Astrocyte (in vitro differentiated cells and primary cell): ENCODE measurements at regions not wholly inside any gene's neighbourhood (a gene's known extent, or its start where the extent isn't known, plus 50 kb on each side); places are given as distances from the start of the nearest gene placed in this dataset.

Source experiments
- DNase-seq: peaks from one replicate; pipeline ENCODE4 v3.0.0-alpha.2; 2010; ENCODE audit warnings: low read depth
- FAIRE-seq: peaks from 2 replicates; lab custom pipeline; 2011; peaks lifted over from hg19 to GRCh38; lab: Jason Lieb, UNC
- H2AFZ ChIP-seq: 2 replicates; pipeline ENCODE4 v1.6.0; 2012; ENCODE audit warnings: low read depth, low read length, inconsistent platforms
- H3K27ac ChIP-seq: 2 replicates; pipeline ENCODE4 v1.5.1; 2011; ENCODE audit warnings: low read depth, low read length, inconsistent platforms
- H3K27me3 ChIP-seq: 2 replicates; pipeline ENCODE4 v1.6.0; 2011; ENCODE audit warnings: low read length, inconsistent platforms; ENCODE audit not compliant: insufficient read depth
- H3K36me3 ChIP-seq: 2 replicates; pipeline ENCODE4 v1.5.1; 2011; ENCODE audit warnings: low read length, inconsistent platforms; ENCODE audit not compliant: insufficient read depth
- H3K4me1 ChIP-seq: 2 replicates; pipeline ENCODE4 v1.5.1; 2011; ENCODE audit warnings: low read length, inconsistent platforms; ENCODE audit not compliant: insufficient read depth
- H3K4me2 ChIP-seq: 2 replicates; pipeline ENCODE4 v1.6.0; 2012; ENCODE audit warnings: low read length, inconsistent platforms
- H3K4me3 ChIP-seq: 2 replicates; pipeline ENCODE4 v1.5.1; 2011; ENCODE audit warnings: low read depth, mild to moderate bottlenecking, low read length, inconsistent platforms; ENCODE audit not compliant: insufficient read depth
- H3K79me2 ChIP-seq: 2 replicates; pipeline ENCODE4 v1.6.0; 2012; ENCODE audit warnings: mild to moderate bottlenecking, low read length, inconsistent platforms; ENCODE audit not compliant: insufficient read depth
- H3K9ac ChIP-seq: 2 replicates; pipeline ENCODE4 v1.6.0; 2012; ENCODE audit warnings: mild to moderate bottlenecking, low read length, inconsistent platforms
- H3K9me3 ChIP-seq: 2 replicates; pipeline ENCODE4 v1.5.1; 2012; ENCODE audit warnings: low read depth, mild to moderate bottlenecking, low read length, inconsistent platforms; ENCODE audit not compliant: insufficient read depth
- H4K20me1 ChIP-seq: 2 replicates; pipeline ENCODE4 v1.6.0; 2012; ENCODE audit warnings: low read length, inconsistent platforms; ENCODE audit not compliant: insufficient read depth
- H3K27ac Mint-ChIP-seq: one replicate; pipeline ENCODE4 v1.8.0; 2021; ENCODE audit warnings: mild to moderate bottlenecking, mixed read lengths; ENCODE audit not compliant: unreplicated experiment
- H3K27me3 Mint-ChIP-seq: one replicate; pipeline ENCODE4 v1.8.0; 2021; ENCODE audit warnings: low read depth, mixed read lengths; ENCODE audit not compliant: unreplicated experiment
- H3K36me3 Mint-ChIP-seq: one replicate; pipeline ENCODE4 v1.8.0; 2021; ENCODE audit warnings: low read depth, mixed read lengths; ENCODE audit not compliant: unreplicated experiment
- H3K4me1 Mint-ChIP-seq: one replicate; pipeline ENCODE4 v1.8.0; 2021; ENCODE audit warnings: low read depth, mixed read lengths; ENCODE audit not compliant: unreplicated experiment
- H3K4me3 Mint-ChIP-seq: one replicate; pipeline ENCODE4 v1.8.0; 2021; ENCODE audit warnings: mild to moderate bottlenecking, moderate library complexity, mixed read lengths; ENCODE audit not compliant: unreplicated experiment
- H3K9me3 Mint-ChIP-seq: one replicate; pipeline ENCODE4 v1.8.0; 2021; ENCODE audit warnings: mild to moderate bottlenecking, mixed read lengths; ENCODE audit not compliant: unreplicated experiment
- CTCF ChIP-seq: IDR thresholded peaks from 2 replicates; pipeline ENCODE4 v1.5.1; 2011; ENCODE audit warnings: low read depth, mild to moderate bottlenecking, inconsistent platforms, low read length, moderate library complexity; ENCODE audit not compliant: insufficient read depth
- EZH2 ChIP-seq: IDR thresholded peaks from 2 replicates; pipeline ENCODE4 v1.6.1; 2012; ENCODE audit warnings: mild to moderate bottlenecking, low read length, inconsistent platforms; ENCODE audit not compliant: insufficient read depth

- no peak overlapping the region for H3K27ac Mint-ChIP-seq
These were observed 961.7 kb downstream of the RPA4 start for GRCh38 chrX:97845451-97845850.

GRCh38 chrX:97846228-97846627 is 962.5 kb downstream of the RPA4 start:
- H3K4me3 ChIP-seq = no peak overlapping the region
- Mint-ChIP-seq H3K27me3 (no peaks in the 10 kb centered on the region), H3K4me3 (no peak overlapping the region), H3K4me1 (no peaks in the 10 kb centered on the region), H3K36me3 (peaks cover 2% of the 10 kb centered on the region), H3K27ac (no peak overlapping the region), H3K9me3 (peaks cover 21% of the 10 kb centered on the region)
- H3K9me3 ChIP-seq = no peaks in the 10 kb centered on the region
- H2AFZ ChIP-seq = no peak overlapping the region
- FAIRE-seq (no peak), DNase-seq (no peak)
- no peaks in the 10 kb centered on the region for H3K36me3 ChIP-seq
- no peak overlapping the region for H3K4me2 ChIP-seq
- H4K20me1 ChIP-seq = no peaks in the 10 kb centered on the region
- no peak overlapping the region for H3K9ac ChIP-seq
- no peaks in the 10 kb centered on the region for H3K79me2 ChIP-seq
- no peaks in the 10 kb centered on the region for H3K4me1 ChIP-seq
- TF ChIP-seq CTCF (no peak), EZH2 (no peak)
- no peaks in the 10 kb centered on the region for H3K27me3 ChIP-seq
- no peak overlapping the region for H3K27ac ChIP-seq

More at GRCh38 chrX:97845451-97845850, 961.7 kb downstream of the RPA4 start:
- Mint-ChIP-seq H3K4me3 (no peak overlapping the region), H3K27me3 (no peaks in the 10 kb centered on the region), H3K36me3 (peaks cover 2% of the 10 kb centered on the region), H3K9me3 (peaks cover 21% of the 10 kb centered on the region), H3K4me1 (no peaks in the 10 kb centered on the region)
- Histone ChIP-seq H3K9me3 (no peaks in the 10 kb centered on the region), H3K4me1 (no peaks in the 10 kb centered on the region), H3K27me3 (no peaks in the 10 kb centered on the region), H3K36me3 (no peaks in the 10 kb centered on the region), H3K79me2 (no peaks in the 10 kb centered on the region), H3K27ac (no peak overlapping the region), H3K4me3 (no peak overlapping the region), H2AFZ (no peak overlapping the region), H4K20me1 (no peaks in the 10 kb centered on the region), H3K4me2 (no peak overlapping the region), H3K9ac (no peak overlapping the region)
- FAIRE-seq (no peak), DNase-seq (no peak)
- no peak for TF ChIP-seq CTCF
- no peak for TF ChIP-seq EZH2

GRCh38 chrX:97846718-97847237 is 963.1 kb downstream of the RPA4 start:
- H3K4me1 ChIP-seq = no peaks in the 10 kb centered on the region
- H4K20me1 ChIP-seq = no peaks in the 10 kb centered on the region
- DNase-seq = no peak
- no peak overlapping the region for H3K4me2 ChIP-seq
- Mint-ChIP-seq H3K9me3 (peaks cover 21% of the 10 kb centered on the region), H3K36me3 (peaks cover 2% of the 10 kb centered on the region), H3K4me1 (no peaks in the 10 kb centered on the region), H3K27ac (no peak overlapping the region), H3K4me3 (no peak overlapping the region), H3K27me3 (no peaks in the 10 kb centered on the region)
- H3K27ac ChIP-seq = no peak overlapping the region
- TF ChIP-seq CTCF (no peak), EZH2 (no peak)
- no peaks in the 10 kb centered on the region for H3K36me3 ChIP-seq
- H3K79me2 ChIP-seq = no peaks in the 10 kb centered on the region
- H3K9ac ChIP-seq = no peak overlapping the region
- no peak overlapping the region for H2AFZ ChIP-seq
- no peaks in the 10 kb centered on the region for H3K9me3 ChIP-seq
- FAIRE-seq = no peak
- no peaks in the 10 kb centered on the region for H3K27me3 ChIP-seq
- H3K4me3 ChIP-seq = no peak overlapping the region
